HG03135 (cell line): ENCODE measurements at regions not wholly inside any gene's neighbourhood (a gene's known extent, or its start where the extent isn't known, plus 50 kb on each side); places are given as distances from the start of the nearest gene placed in this dataset.

Experiments
- ATAC-seq: cut with Tn5 transposase; IDR thresholded peaks from one replicate; pipeline ENCODE4 v1.9.1; 2021; ENCODE audit warnings: mild to moderate bottlenecking, moderate library complexity; ENCODE audit not compliant: unreplicated experiment

- ATAC-seq = no peak
Measured at GRCh38 chr16:51755039-51755501, 604.0 kb upstream of the SALL1 start.

- ATAC-seq = no peak
Measured at GRCh38 chr16:51753467-51754127, 602.5 kb upstream of the SALL1 start.

DNA sequence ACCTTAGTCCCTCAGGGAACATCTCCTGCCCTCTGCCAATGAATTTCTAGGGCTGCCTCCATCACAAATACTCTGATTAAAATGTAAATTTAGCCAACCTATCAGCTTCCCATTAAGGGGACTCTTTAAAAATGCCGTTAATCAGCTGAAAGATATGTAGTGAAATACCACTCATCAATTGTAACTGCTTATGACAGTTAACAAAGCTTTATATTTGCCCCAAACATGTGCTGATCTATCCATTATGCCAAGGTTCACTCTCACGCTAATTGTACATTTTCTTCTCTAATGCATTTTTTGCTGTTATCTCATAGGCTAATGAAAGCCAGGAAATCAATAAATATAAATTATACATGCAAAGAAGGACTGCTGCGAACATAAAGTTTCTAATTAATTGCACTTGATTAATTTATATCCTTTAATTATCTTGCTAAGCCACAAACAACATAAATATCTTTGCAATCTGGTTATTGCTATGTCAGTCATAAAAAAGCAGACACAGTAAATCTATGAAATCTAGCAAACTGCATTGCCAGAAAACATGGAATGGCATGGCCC is 601.4 kb upstream of the SALL1 start:
- ATAC-seq = no peak

DNA sequence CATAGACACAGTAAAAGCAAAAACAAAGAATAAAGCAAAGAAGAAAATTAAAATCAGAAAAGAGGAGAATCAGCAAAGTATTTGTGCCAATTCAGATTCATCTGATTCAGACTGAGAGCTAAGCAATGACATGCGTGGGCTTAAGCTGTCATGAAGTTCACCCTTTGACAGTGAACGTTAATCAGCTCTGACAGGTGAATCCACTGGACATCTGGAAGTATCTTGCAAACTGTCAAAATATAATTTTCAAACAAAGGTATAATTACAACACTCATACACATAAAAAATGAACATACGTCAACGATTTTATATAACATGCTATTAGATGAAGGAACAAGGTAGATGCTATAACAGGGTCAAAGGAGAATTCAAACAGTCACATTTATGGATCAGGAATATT is 596.3 kb upstream of the SALL1 start:
- ATAC-seq = no peak

GRCh38 chr16:51734220-51734619 is 583.1 kb upstream of the SALL1 start:
- no peak for ATAC-seq

GRCh38 chr16:51733181-51733580 is 582.1 kb upstream of the SALL1 start:
- no peak for ATAC-seq

GRCh38 chr16:51731160-51731559 is 580.1 kb upstream of the SALL1 start:
- no peak for ATAC-seq

GRCh38 chr16:51723036-51723724 is 572.1 kb upstream of the SALL1 start:
- no peak for ATAC-seq

DNA sequence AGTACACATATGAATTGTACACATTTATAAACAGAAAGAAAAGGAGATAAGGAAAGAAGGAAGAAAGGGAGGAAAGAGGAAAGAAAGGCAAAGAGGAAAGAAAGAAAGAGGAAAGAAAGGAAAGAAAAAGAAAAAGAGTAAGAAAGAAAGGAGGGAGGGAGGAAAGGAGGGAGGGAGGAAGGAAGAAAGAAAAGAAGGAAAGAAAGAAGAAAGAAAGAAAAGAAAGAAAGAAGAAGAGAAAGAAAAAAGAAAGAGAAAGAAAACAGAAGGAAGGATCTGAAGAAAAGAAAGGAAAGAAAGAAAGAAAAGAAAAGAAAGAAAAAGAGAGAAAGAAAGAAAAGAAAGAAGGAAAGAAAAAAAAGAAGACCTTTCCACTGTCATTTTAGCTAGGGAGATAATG is 571.4 kb upstream of the SALL1 start:
- no peak for ATAC-seq

- no peak for ATAC-seq
Measured at GRCh38 chr16:51719376-51719775, 568.3 kb upstream of the SALL1 start.

GRCh38 chr16:51716195-51716594 is 565.1 kb upstream of the SALL1 start:
- ATAC-seq = no peak

GRCh38 chr16:51713502-51713901 is 562.4 kb upstream of the SALL1 start:
- no peak for ATAC-seq

DNA sequence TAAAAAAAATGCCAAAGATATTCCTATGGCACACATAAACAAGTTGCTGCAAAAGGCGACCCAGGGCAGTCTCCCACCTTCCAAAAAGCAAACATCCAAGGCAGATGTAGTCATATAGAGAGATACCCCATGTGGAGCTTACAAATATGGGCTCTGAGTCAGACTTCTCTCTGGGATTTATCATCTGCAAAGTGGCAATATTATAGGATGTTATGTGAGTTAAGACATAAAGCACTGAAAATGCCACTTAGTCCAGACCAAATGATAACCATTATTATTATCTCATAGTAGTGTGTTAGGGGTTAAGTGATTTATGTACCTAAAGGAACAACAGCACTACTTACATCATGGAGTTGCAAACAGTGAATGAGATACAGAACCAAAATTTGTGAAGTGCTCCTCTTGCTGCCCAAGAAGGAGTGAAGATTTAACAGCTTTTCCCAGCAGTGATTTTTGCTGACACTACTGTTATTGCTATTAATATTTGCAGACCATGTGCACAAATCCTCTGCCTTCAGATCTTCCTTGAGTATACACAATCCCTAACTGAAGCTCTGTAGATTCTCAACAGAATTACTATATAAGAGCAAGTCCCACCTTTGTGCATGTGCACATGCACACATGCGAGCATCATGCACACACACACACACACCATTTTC is 560.0 kb upstream of the SALL1 start:
- ATAC-seq = no peak

- no peak for ATAC-seq
Measured at GRCh38 chr16:51710186-51710585, 559.1 kb upstream of the SALL1 start.

DNA sequence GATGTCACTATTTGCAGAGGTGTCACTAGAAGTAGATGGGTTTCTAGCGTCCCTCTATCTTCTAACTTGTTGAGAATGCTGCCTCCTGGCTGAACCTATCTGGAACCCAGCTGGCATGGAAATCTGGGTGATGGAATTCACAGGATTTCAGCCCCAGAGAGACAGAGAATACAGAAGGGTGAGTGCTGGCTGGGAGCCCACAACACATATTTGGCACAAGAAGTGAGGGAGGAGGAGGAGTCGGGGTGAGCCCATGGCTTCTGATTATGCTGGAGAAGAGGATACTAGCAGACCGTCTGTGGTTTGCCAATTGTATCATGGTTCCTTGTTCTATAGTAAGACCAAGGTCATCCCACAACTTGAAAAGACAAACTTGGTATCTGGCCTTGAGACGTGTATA is 557.8 kb upstream of the SALL1 start:
- ATAC-seq = no peak

DNA sequence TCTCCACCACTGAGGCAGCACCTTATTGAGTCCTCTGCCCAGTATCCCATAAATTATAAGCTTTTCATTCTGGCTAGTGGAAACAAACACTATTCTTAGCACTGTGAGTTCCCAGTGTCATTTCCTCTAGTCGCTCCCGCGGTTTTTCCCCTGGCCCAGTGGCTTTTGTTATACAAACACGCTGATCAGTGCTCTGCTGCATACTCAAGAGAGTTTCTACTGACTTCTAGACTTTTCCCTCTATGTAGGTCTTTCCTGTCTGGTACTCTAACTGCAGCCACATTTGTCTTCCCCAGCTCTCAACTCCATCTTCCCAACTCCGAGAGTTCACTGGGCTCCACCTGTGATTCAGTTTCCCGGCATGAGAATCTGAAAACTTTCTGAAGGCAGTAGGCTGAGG is 556.6 kb upstream of the SALL1 start:
- no peak for ATAC-seq

- no peak for ATAC-seq
Measured at GRCh38 chr16:51705142-51705541, 554.1 kb upstream of the SALL1 start.

DNA sequence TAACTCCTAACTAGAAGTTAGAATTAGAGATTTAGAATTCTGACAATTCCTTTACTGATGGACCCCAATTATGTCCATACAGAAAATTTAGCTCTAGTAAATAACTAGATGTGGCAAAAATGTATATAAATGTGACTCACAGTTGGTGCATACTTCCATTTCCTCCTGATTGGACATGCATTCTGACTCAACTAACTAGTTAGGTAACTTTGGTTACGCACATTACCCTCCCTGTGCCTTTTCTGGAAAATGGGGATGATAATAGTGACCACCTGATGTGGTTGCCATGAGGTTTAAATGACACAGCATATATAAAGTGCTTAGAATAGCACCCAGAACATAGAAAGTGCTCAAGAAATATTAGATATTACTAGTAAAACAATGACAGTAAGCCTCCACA is 550.0 kb upstream of the SALL1 start:
- no peak for ATAC-seq

DNA sequence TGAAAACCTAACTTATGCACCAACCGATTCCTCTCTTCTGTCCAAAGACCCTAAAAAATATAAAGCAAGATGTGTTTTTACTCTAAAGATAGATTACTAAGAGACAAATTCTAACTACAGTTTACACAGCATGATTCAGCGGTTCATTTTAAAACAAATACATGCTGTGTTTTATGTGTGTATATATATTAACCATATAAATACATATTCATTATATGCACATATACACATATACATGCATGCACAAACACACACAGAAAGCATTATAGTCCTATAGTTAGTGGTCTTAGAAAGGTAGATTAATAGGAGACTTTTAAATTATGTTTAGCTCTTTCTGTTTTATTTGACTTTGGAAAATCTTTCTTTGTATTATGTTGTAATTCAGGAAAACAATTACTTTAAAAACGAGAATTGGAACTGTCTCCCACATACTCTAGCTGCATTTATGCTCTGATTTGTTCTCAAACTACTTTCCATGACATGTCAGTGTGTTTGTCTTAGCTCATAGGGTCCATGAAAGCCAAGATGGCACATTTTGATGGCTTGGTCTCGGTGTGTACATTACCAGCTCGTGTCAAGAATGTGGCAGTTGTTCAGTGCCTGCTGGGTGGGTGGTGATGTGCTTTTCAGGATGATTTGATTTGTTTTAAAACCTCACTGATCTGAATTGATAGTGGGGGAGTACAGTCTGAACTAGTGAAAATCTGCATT is 548.8 kb upstream of the SALL1 start:
- no peak for ATAC-seq

DNA sequence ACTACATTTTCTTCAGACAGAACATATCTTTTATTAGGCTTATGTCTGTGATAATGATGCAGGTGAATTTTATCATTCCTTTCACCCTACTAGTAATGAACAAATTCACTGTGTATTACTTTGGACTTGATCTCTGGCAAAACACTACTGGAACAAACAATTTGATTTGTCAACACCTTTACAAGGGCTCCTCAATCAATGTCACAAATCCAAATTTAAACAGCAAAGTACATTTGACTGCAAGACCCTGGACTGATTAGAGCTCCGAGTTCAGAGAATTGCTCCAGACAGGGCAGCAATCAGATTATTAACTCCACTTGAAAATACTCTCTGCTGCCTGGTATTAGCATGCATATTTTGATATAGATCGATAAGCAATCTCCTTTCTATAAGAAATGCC is 547.6 kb upstream of the SALL1 start:
- ATAC-seq = no peak

- no peak for ATAC-seq
Measured at GRCh38 chr16:51697454-51697853, 546.4 kb upstream of the SALL1 start.
